DOHH2 (cell line): ENCODE measurements at regions not wholly inside any gene's neighbourhood (a gene's known extent, or its start where the extent isn't known, plus 50 kb on each side); places are given as distances from the start of the nearest gene placed in this dataset.

Experiments
- H3F3A ChIP-seq: fragments of 200-600 bp; sonication (generic), shearing (Covaris generic); 2 replicates; pipeline ENCODE4 v1.6.0; 2016; ENCODE audit warnings: antibody characterized with exemption, mild to moderate bottlenecking; ENCODE audit not compliant: control insufficient read depth, insufficient read depth
- H3K27ac ChIP-seq: fragments of 200-600 bp; sonication (generic); 2 replicates; pipeline ENCODE4 v1.5.1; 2014; ENCODE audit warnings: low read depth, mild to moderate bottlenecking, low read length, moderate library complexity
- H3K27me3 ChIP-seq: fragments of 200-600 bp; sonication (generic); 2 replicates; pipeline ENCODE4 v1.6.1; 2014; ENCODE audit warnings: mild to moderate bottlenecking, low read length, mixed read lengths; ENCODE audit not compliant: control insufficient read depth
- H3K36me3 ChIP-seq: fragments of 200-600 bp; sonication (generic); 2 replicates; pipeline ENCODE4 v1.6.1; 2014; ENCODE audit warnings: mild to moderate bottlenecking, low read length, moderate library complexity, mixed read lengths; ENCODE audit not compliant: control insufficient read depth
- H3K4me1 ChIP-seq: fragments of 200-600 bp; sonication (generic); 2 replicates; pipeline ENCODE4 v1.6.1; 2014; ENCODE audit warnings: mild to moderate bottlenecking, low read length, mixed read lengths; ENCODE audit not compliant: control insufficient read depth
- H3K4me2 ChIP-seq: fragments of 200-600 bp; sonication (generic); 2 replicates; pipeline ENCODE4 v1.6.0; 2014; ENCODE audit warnings: mild to moderate bottlenecking, low read length, moderate library complexity
- H3K4me3 ChIP-seq: fragments of 200-600 bp; sonication (generic); 2 replicates; pipeline ENCODE4 v1.5.1; 2014; ENCODE audit warnings: mild to moderate bottlenecking, low read length, mixed read lengths
- H3K79me2 ChIP-seq: fragments of 200-600 bp; sonication (generic); 2 replicates; pipeline ENCODE4 v1.6.1; 2014; ENCODE audit warnings: mild to moderate bottlenecking, low read length, mixed read lengths; ENCODE audit not compliant: control insufficient read depth
- H3K9me2 ChIP-seq: fragments of 200-600 bp; sonication (generic); replicated peaks from 2 replicates; pipeline ENCODE4 v1.6.1; 2014; ENCODE audit warnings: mild to moderate bottlenecking, low read length, mixed read lengths; ENCODE audit not compliant: control insufficient read depth
- H3K9me3 ChIP-seq: fragments of 200-600 bp; sonication (generic); 2 replicates; pipeline ENCODE4 v1.6.1; 2014; ENCODE audit warnings: antibody characterized with exemption, low read length, mixed read lengths; ENCODE audit not compliant: control insufficient read depth, insufficient read depth
- H4K20me1 ChIP-seq: fragments of 200-600 bp; sonication (generic); 2 replicates; pipeline ENCODE4 v1.6.0; 2014; ENCODE audit warnings: low read depth, mild to moderate bottlenecking, antibody characterized with exemption, low read length, moderate library complexity; ENCODE audit not compliant: control insufficient read depth, insufficient read depth
- CTCF ChIP-seq: fragments of 200-600 bp; sonication (generic); IDR thresholded peaks from one replicate; pipeline ENCODE4 v1.5.1; 2014; ENCODE audit warnings: antibody characterized with exemption, mild to moderate bottlenecking, low read depth, low read length; ENCODE audit not compliant: poor library complexity, severe bottlenecking
- EZH2phosphoT487 ChIP-seq: fragments of 200-600 bp; sonication (generic); IDR thresholded peaks from 2 replicates; pipeline ENCODE4 v1.6.1; 2017; ENCODE audit warnings: borderline replicate concordance, mild to moderate bottlenecking, antibody characterized with exemption, low read length, moderate library complexity, mixed read lengths

- Histone ChIP-seq H3F3A (no peaks in the 10 kb centered on the region), H3K9me3 (no peaks in the 10 kb centered on the region), H3K36me3 (no peaks in the 10 kb centered on the region), H3K27me3 (no peaks in the 10 kb centered on the region), H3K79me2 (no peaks in the 10 kb centered on the region), H3K27ac (no peak overlapping the region), H3K4me3 (no peak overlapping the region), H3K9me2 (no peaks in the 10 kb centered on the region), H3K4me1 (no peaks in the 10 kb centered on the region), H3K4me2 (no peak overlapping the region), H4K20me1 (no peaks in the 10 kb centered on the region)
- TF ChIP-seq EZH2phosphoT487 (no peak), CTCF (no peak)
Observed at GRCh38 chr2:191526536-191526935, 151.4 kb upstream of the NABP1 start.

- H3K27me3 ChIP-seq: no peaks in the 10 kb centered on the region
- no peak for TF ChIP-seq CTCF
- no peak for TF ChIP-seq EZH2phosphoT487
- no peaks in the 10 kb centered on the region for H3K9me3 ChIP-seq
Observed at GRCh38 chr2:191526953-191527556, 150.9 kb upstream of the NABP1 start.

GRCh38 chr2:191530618-191531017, 147.3 kb upstream of the NABP1 start:
- Histone ChIP-seq H3K27ac (no peak overlapping the region), H3K4me1 (no peaks in the 10 kb centered on the region), H3K9me3 (no peaks in the 10 kb centered on the region), H3F3A (no peaks in the 10 kb centered on the region), H3K27me3 (no peaks in the 10 kb centered on the region), H4K20me1 (no peaks in the 10 kb centered on the region), H3K4me3 (no peak overlapping the region), H3K4me2 (no peak overlapping the region), H3K9me2 (no peaks in the 10 kb centered on the region), H3K79me2 (no peaks in the 10 kb centered on the region), H3K36me3 (no peaks in the 10 kb centered on the region)
- no peak for TF ChIP-seq EZH2phosphoT487
- no peak for TF ChIP-seq CTCF

More at GRCh38 chr2:191526953-191527556, 150.9 kb upstream of the NABP1 start:
- H3F3A ChIP-seq: no peaks in the 10 kb centered on the region
- H3K27ac ChIP-seq: no peak overlapping the region
- no peaks in the 10 kb centered on the region for H3K79me2 ChIP-seq
- no peaks in the 10 kb centered on the region for H3K36me3 ChIP-seq
- no peak overlapping the region for H3K4me2 ChIP-seq
- no peak overlapping the region for H3K4me3 ChIP-seq
- no peaks in the 10 kb centered on the region for H3K9me2 ChIP-seq
- H4K20me1 ChIP-seq: no peaks in the 10 kb centered on the region
- no peaks in the 10 kb centered on the region for H3K4me1 ChIP-seq
